HEK293T (cell line): ENCODE measurements at regions not wholly inside any gene's neighbourhood (a gene's known extent, or its start where the extent isn't known, plus 50 kb on each side); places are given as distances from the start of the nearest gene placed in this dataset.

Experiments used
- FOXK2 ChIP-seq: fragments of 450-650 bp; IDR thresholded peaks from 2 replicates; pipeline ENCODE4 v1.6.1; 2016; ENCODE audit warnings: mild to moderate bottlenecking
- HDGF ChIP-seq: fragments of 450-650 bp; IDR thresholded peaks from 2 replicates; pipeline ENCODE4 v1.6.1; 2017; ENCODE audit warnings: antibody characterized with exemption, borderline replicate concordance

DNA sequence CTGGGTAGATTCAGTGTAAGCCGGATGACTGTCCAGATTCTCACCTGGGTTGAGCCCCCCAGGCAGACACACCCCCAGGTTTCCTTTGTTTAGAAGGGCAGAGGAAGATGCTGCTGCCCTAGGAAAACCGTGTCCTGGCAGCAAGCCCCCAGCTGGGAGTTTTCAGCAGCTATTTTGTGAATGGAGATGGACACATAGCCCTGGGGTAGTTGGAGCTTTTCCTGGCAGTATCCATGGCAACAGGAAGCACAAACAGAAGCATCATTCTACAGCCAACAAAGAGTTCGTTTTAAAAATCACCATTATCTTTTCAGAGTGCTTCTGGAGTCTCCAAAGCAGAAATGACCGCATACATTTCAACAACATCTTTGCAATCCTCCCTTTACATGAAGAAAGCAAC is 245.5 kb downstream of the BRD1 start:
- TF ChIP-seq HDGF, result no peak
- TF ChIP-seq FOXK2, result no peak
